OCI-LY1 (cell line): ENCODE measurements at regions not wholly inside any gene's neighbourhood (a gene's known extent, or its start where the extent isn't known, plus 50 kb on each side); places are given as distances from the start of the nearest gene placed in this dataset.

ENCODE experiments used
- EZH2 ChIP-seq: fragments of 200-600 bp; sonication (generic), shearing (Covaris generic); IDR thresholded peaks from 2 replicates; pipeline ENCODE4 v1.8.0; 2017; ENCODE audit warnings: borderline replicate concordance, mixed run types, mild to moderate bottlenecking, antibody characterized with exemption, low read length, moderate library complexity, mixed read lengths
- TF ChIP-seq, protein P1 (sequence below): fragments of 200-600 bp; sonication (generic), shearing (Covaris generic); IDR thresholded peaks from 2 replicates; pipeline ENCODE4 v1.5.1; 2017; ENCODE audit warnings: mild to moderate bottlenecking, antibody characterized with exemption, low read length, moderate library complexity, mixed read lengths

DNA sequence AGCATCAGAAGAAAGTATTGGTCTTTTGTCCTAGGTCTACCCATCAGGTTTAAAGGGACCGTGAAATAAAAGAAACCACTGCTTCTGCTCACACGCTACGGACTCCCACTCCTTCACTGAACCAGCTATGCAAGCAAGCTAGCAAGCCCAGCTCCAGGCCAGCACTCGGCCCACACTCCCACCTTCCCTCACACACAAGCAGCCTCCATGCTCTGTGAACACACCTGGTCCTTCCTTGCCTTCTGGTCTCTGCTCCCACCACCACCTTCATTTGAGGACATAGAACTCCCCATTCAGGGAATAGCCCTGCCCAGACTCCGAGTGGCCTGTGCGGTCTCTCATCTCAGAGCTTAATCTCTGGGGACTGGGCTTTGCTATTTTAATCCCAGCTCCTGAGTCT lies 436.4 kb upstream of the CDH4 start:
- TF ChIP-seq, protein P1, sequence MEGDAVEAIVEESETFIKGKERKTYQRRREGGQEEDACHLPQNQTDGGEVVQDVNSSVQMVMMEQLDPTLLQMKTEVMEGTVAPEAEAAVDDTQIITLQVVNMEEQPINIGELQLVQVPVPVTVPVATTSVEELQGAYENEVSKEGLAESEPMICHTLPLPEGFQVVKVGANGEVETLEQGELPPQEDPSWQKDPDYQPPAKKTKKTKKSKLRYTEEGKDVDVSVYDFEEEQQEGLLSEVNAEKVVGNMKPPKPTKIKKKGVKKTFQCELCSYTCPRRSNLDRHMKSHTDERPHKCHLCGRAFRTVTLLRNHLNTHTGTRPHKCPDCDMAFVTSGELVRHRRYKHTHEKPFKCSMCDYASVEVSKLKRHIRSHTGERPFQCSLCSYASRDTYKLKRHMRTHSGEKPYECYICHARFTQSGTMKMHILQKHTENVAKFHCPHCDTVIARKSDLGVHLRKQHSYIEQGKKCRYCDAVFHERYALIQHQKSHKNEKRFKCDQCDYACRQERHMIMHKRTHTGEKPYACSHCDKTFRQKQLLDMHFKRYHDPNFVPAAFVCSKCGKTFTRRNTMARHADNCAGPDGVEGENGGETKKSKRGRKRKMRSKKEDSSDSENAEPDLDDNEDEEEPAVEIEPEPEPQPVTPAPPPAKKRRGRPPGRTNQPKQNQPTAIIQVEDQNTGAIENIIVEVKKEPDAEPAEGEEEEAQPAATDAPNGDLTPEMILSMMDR: no peak
- no peak for TF ChIP-seq EZH2
